Central memory CD8-positive, alpha-beta T cell (primary cell): ENCODE measurements at regions not wholly inside any gene's neighbourhood (a gene's known extent, or its start where the extent isn't known, plus 50 kb on each side); places are given as distances from the start of the nearest gene placed in this dataset.

Source experiments
- ATAC-seq: fragments of 150-1000 bp; cut with Tn5 transposase; replicated peaks from 2 replicates; pipeline ENCODE4 v1.10.0; 2022; ENCODE audit warnings: mild to moderate bottlenecking, moderate FRiP score, moderate number of reproducible peaks; ENCODE audit not compliant: poor library complexity, severe bottlenecking; ENCODE audit errors: extremely low read depth
- DNase-seq, 2 donors: peaks; one replicate each; pipeline ENCODE4 v3.0.0; 2021; ENCODE audit warnings: low spot score in 2 of 2
- H3K27ac Mint-ChIP-seq: one replicate; pipeline ENCODE4 v1.8.0; 2022; ENCODE audit warnings: low read depth, mild to moderate bottlenecking, moderate library complexity, mixed read lengths
- H3K27me3 Mint-ChIP-seq: one replicate; pipeline ENCODE4 v1.8.0; 2022; ENCODE audit warnings: mixed read lengths
- H3K36me3 Mint-ChIP-seq: one replicate; pipeline ENCODE4 v1.8.0; 2022; ENCODE audit warnings: mild to moderate bottlenecking, moderate library complexity, mixed read lengths; ENCODE audit not compliant: insufficient read depth
- H3K4me1 Mint-ChIP-seq: one replicate; pipeline ENCODE4 v1.8.0; 2022; ENCODE audit warnings: mixed read lengths
- H3K4me3 Mint-ChIP-seq: one replicate; pipeline ENCODE4 v1.8.0; 2022; ENCODE audit warnings: mild to moderate bottlenecking, moderate library complexity, mixed read lengths
- H3K9me3 Mint-ChIP-seq: one replicate; pipeline ENCODE4 v1.8.0; 2022; ENCODE audit warnings: mixed read lengths

GRCh38 chr6:92380803-92381601 lies 1038.4 kb downstream of the EPHA7 start:
- Mint-ChIP-seq H3K27ac (no peak overlapping the region), H3K36me3 (no peaks in the 10 kb centered on the region), H3K27me3 (no peaks in the 10 kb centered on the region), H3K4me1 (no peaks in the 10 kb centered on the region), H3K9me3 (peaks cover 6% of the 10 kb centered on the region), H3K4me3 (no peak overlapping the region)
- DNase-seq (no peak), ATAC-seq (no peak)

- Mint-ChIP-seq H3K36me3 (no peaks in the 10 kb centered on the region), H3K27ac (no peak overlapping the region), H3K27me3 (no peaks in the 10 kb centered on the region), H3K9me3 (peaks cover 16% of the 10 kb centered on the region), H3K4me1 (no peaks in the 10 kb centered on the region), H3K4me3 (no peak overlapping the region)
- DNase-seq (no peak), ATAC-seq (no peak)
Measured at GRCh38 chr6:92377137-92377536, 1042.2 kb downstream of the EPHA7 start.

GRCh38 chr6:92376691-92377090 lies 1042.7 kb downstream of the EPHA7 start:
- no peaks in the 10 kb centered on the region for H3K4me1 Mint-ChIP-seq
- DNase-seq (no peak), ATAC-seq (no peak)
- H3K27me3 Mint-ChIP-seq = no peaks in the 10 kb centered on the region
- no peaks in the 10 kb centered on the region for H3K36me3 Mint-ChIP-seq
- no peak overlapping the region for H3K4me3 Mint-ChIP-seq
- H3K9me3 Mint-ChIP-seq = peaks cover 18% of the 10 kb centered on the region
- H3K27ac Mint-ChIP-seq = no peak overlapping the region

GRCh38 chr6:92371211-92372208 lies 1047.8 kb downstream of the EPHA7 start:
- DNase-seq = no peak
- ATAC-seq = no peak
- Mint-ChIP-seq H3K27me3 (no peaks in the 10 kb centered on the region), H3K36me3 (no peaks in the 10 kb centered on the region), H3K4me3 (no peak overlapping the region), H3K9me3 (peaks cover 12% of the 10 kb centered on the region), H3K27ac (no peak overlapping the region), H3K4me1 (no peaks in the 10 kb centered on the region)

GRCh38 chr6:92369309-92369708 lies 1050.0 kb downstream of the EPHA7 start:
- Mint-ChIP-seq H3K9me3 (peaks cover 10% of the 10 kb centered on the region), H3K27ac (no peak overlapping the region), H3K4me3 (no peak overlapping the region), H3K36me3 (peaks cover 2% of the 10 kb centered on the region), H3K4me1 (no peaks in the 10 kb centered on the region), H3K27me3 (no peaks in the 10 kb centered on the region)
- ATAC-seq (no peak), DNase-seq (no peak)

- Mint-ChIP-seq H3K27me3 (no peaks in the 10 kb centered on the region), H3K9me3 (peaks cover 8% of the 10 kb centered on the region), H3K36me3 (peaks cover 2% of the 10 kb centered on the region), H3K27ac (no peak overlapping the region), H3K4me3 (no peak overlapping the region), H3K4me1 (no peaks in the 10 kb centered on the region)
- ATAC-seq = no peak
- DNase-seq = no peak
Measured at GRCh38 chr6:92364948-92365541, 1054.3 kb downstream of the EPHA7 start.

GRCh38 chr6:92363111-92363510 lies 1056.2 kb downstream of the EPHA7 start:
- ATAC-seq = no peak
- Mint-ChIP-seq H3K36me3 (peaks cover 2% of the 10 kb centered on the region), H3K4me3 (no peak overlapping the region), H3K4me1 (no peaks in the 10 kb centered on the region), H3K27me3 (no peaks in the 10 kb centered on the region), H3K9me3 (peaks cover 8% of the 10 kb centered on the region), H3K27ac (no peak overlapping the region)
- DNase-seq = no peak

- Mint-ChIP-seq H3K9me3 (peaks cover 8% of the 10 kb centered on the region), H3K27ac (no peak overlapping the region), H3K4me3 (no peak overlapping the region), H3K27me3 (no peaks in the 10 kb centered on the region), H3K4me1 (no peaks in the 10 kb centered on the region), H3K36me3 (peaks cover 2% of the 10 kb centered on the region)
- ATAC-seq (no peak), DNase-seq (no peak)
Measured at GRCh38 chr6:92362404-92362803, 1057.0 kb downstream of the EPHA7 start.

GRCh38 chr6:92361990-92362389 lies 1057.4 kb downstream of the EPHA7 start:
- DNase-seq (no peak), ATAC-seq (no peak)
- Mint-ChIP-seq H3K27me3 (no peaks in the 10 kb centered on the region), H3K4me3 (no peak overlapping the region), H3K4me1 (no peaks in the 10 kb centered on the region), H3K27ac (no peak overlapping the region), H3K36me3 (peaks cover 2% of the 10 kb centered on the region), H3K9me3 (peaks cover 8% of the 10 kb centered on the region)

- no peaks in the 10 kb centered on the region for H3K4me1 Mint-ChIP-seq
- no peak for DNase-seq
- ATAC-seq = no peak
- no peak overlapping the region for H3K27ac Mint-ChIP-seq
- peaks cover 12% of the 10 kb centered on the region for H3K9me3 Mint-ChIP-seq
- H3K4me3 Mint-ChIP-seq = no peak overlapping the region
- no peaks in the 10 kb centered on the region for H3K27me3 Mint-ChIP-seq
- no peaks in the 10 kb centered on the region for H3K36me3 Mint-ChIP-seq
Measured at GRCh38 chr6:92354270-92354829, 1065.0 kb downstream of the EPHA7 start.

GRCh38 chr6:92352130-92352529 lies 1067.2 kb downstream of the EPHA7 start:
- no peak overlapping the region for H3K4me3 Mint-ChIP-seq
- ATAC-seq = no peak

GRCh38 chr6:92341201-92341600 lies 1078.2 kb downstream of the EPHA7 start:
- H3K27ac Mint-ChIP-seq = no peak overlapping the region
- DNase-seq = no peak
- H3K27me3 Mint-ChIP-seq = no peaks in the 10 kb centered on the region
- no peaks in the 10 kb centered on the region for H3K36me3 Mint-ChIP-seq
- no peaks in the 10 kb centered on the region for H3K4me1 Mint-ChIP-seq
- H3K9me3 Mint-ChIP-seq = peaks cover 12% of the 10 kb centered on the region
- H3K4me3 Mint-ChIP-seq = no peak overlapping the region
- ATAC-seq = no peak

More at GRCh38 chr6:92352130-92352529, 1067.2 kb downstream of the EPHA7 start:
- no peaks in the 10 kb centered on the region for H3K27me3 Mint-ChIP-seq
- no peak for DNase-seq
- no peaks in the 10 kb centered on the region for H3K4me1 Mint-ChIP-seq
- peaks cover 12% of the 10 kb centered on the region for H3K9me3 Mint-ChIP-seq
- no peak overlapping the region for H3K27ac Mint-ChIP-seq
- no peaks in the 10 kb centered on the region for H3K36me3 Mint-ChIP-seq
